K562 (cell line): ENCODE measurements at regions not wholly inside any gene's neighbourhood (a gene's known extent, or its start where the extent isn't known, plus 50 kb on each side); places are given as distances from the start of the nearest gene placed in this dataset.

Source experiments
- ATAC-seq: fragments of 200-7000 bp; cut with Tn5 transposase; 3 replicates; pipeline ENCODE4 v1.9.1; 2020; ENCODE audit warnings: moderate library complexity
- BruUV-seq: library from RNA; stranded (reverse); fragments of 400-500 nt; replicated peaks from 2 replicates; lab custom pipeline; 2021; lab: Mats Ljungman, UMichigan
- CTCF ChIA-PET: fragments of 300-600 bp; formaldehyde crosslinking; extraction: SDS; loops from one replicate; lab custom pipeline; 2021; ENCODE audit warnings: low intra/inter-chr PET ratio; lab: Yijun Ruan, JAX
- POLR2A ChIA-PET: fragments of 300-600, 350-650 bp; sonication (Branson Sonifier 250); formaldehyde crosslinking; extraction: SDS; loops from one replicate; lab custom pipeline; 2021; ENCODE audit warnings: antibody characterized with exemption, inconsistent platforms; lab: Yijun Ruan, JAX
- DNase-seq, 4 experiments: peaks; one replicate each; pipeline versions ENCODE4 v3.0.0 to v3.0.0-alpha.2; 2011 to 2018; ENCODE audit warnings: low spot score in 3 of 4, mixed read lengths in 3 of 4; ENCODE audit errors: extremely low read depth in 1 of 4
- FAIRE-seq: peaks from 2 replicates; lab custom pipeline; 2011; peaks lifted over from hg19 to GRCh38; lab: Jason Lieb, UNC
- H2AFZ ChIP-seq: 2 replicates; pipeline ENCODE4 v1.6.0; 2011; ENCODE audit warnings: low read depth, low read length, control low read depth, inconsistent platforms
- H3K27ac ChIP-seq: fragments of 200-600 bp; 3 replicates; pipeline ENCODE4 v1.8.0; 2011; ENCODE audit warnings: low read depth, mild to moderate bottlenecking, control low read depth, inconsistent platforms, low read length, moderate library complexity, mixed read lengths; ENCODE audit errors: extremely low read depth
- H3K27me3 ChIP-seq, 2 experiments: fragments of 300-600 bp in 1 of 2; 2 replicates in 1 of 2; 3 replicates in 1 of 2; pipeline versions ENCODE4 v1.6.0 to v1.8.0; 2011; ENCODE audit warnings: inconsistent platforms in 2 of 2, low read length in 2 of 2, mild to moderate bottlenecking in 1 of 2, mixed read lengths in 1 of 2, moderate library complexity in 1 of 2; ENCODE audit not compliant: control insufficient read depth in 2 of 2, insufficient read depth in 2 of 2
- H3K36me3 ChIP-seq: fragments of 300-600 bp; 3 replicates; pipeline ENCODE4 v1.8.0; 2011; ENCODE audit warnings: mild to moderate bottlenecking, low read length, inconsistent platforms; ENCODE audit not compliant: control insufficient read depth, insufficient read depth
- H3K4me1 ChIP-seq, 2 experiments: fragments of 200-600 bp in 1 of 2; replicated peaks in 1 of 2; 2 replicates in 1 of 2; 3 replicates in 1 of 2; pipeline versions ENCODE4 v1.5.1 to v1.8.0; 2011; ENCODE audit warnings: inconsistent platforms in 2 of 2, low read length in 2 of 2, mild to moderate bottlenecking in 1 of 2, mixed read lengths in 1 of 2, moderate library complexity in 1 of 2; ENCODE audit not compliant: control insufficient read depth in 2 of 2, insufficient read depth in 2 of 2
- H3K4me2 ChIP-seq: 2 replicates; pipeline ENCODE4 v1.6.1; 2011; ENCODE audit warnings: low read length, control low read depth, inconsistent platforms, mixed read lengths; ENCODE audit not compliant: insufficient read depth
- H3K4me3 ChIP-seq: fragments of 200-600 bp; sonication (generic), shearing (Covaris generic); 2 replicates; pipeline ENCODE4 v1.5.1; 2016; ENCODE audit warnings: control low read depth, inconsistent platforms
- H3K79me2 ChIP-seq: fragments of 200-600 bp; 3 replicates; pipeline ENCODE4 v1.8.0; 2011; ENCODE audit warnings: low read length, inconsistent platforms; ENCODE audit not compliant: control insufficient read depth, insufficient read depth
- H3K9ac ChIP-seq, 2 experiments: 2 replicates each; pipeline versions ENCODE4 v1.6.0 to v1.6.1; 2011; ENCODE audit warnings: low read depth in 2 of 2, low read length in 2 of 2, control low read depth in 1 of 2, inconsistent platforms in 1 of 2, mild to moderate bottlenecking in 1 of 2, mixed read lengths in 1 of 2; ENCODE audit not compliant: insufficient read depth in 1 of 2
- H3K9me1 ChIP-seq: one replicate; pipeline ENCODE4 v1.6.0; 2011; ENCODE audit warnings: inconsistent platforms, mild to moderate bottlenecking, low read length, moderate library complexity; ENCODE audit not compliant: control insufficient read depth, insufficient read depth
- H3K9me3 ChIP-seq: replicated peaks from 2 replicates; pipeline ENCODE4 v1.5.1; 2011; ENCODE audit warnings: low read depth, low read length, inconsistent platforms; ENCODE audit not compliant: control insufficient read depth, insufficient read depth
- H4K20me1 ChIP-seq: replicated peaks from 2 replicates; pipeline ENCODE4 v1.6.1; 2011; ENCODE audit warnings: low read length, inconsistent platforms, mixed read lengths; ENCODE audit not compliant: control insufficient read depth, insufficient read depth
- ATF7 ChIP-seq: fragments of 450-650 bp; IDR thresholded peaks from 2 replicates; pipeline ENCODE4 v1.7.1; 2014; ENCODE audit warnings: mild to moderate bottlenecking, moderate library complexity
- CBX3 ChIP-seq, 2 experiments: IDR thresholded peaks; 1 replicate in 1 of 2; 2 replicates in 1 of 2; pipeline ENCODE4 v1.6.1; 2012; ENCODE audit warnings: inconsistent platforms in 2 of 2, low read length in 2 of 2, borderline replicate concordance in 1 of 2, control low read depth in 1 of 2
- CREB5 ChIP-seq: fragments of 250-450 bp; sonication (Bioruptor Pico); IDR thresholded peaks from 2 replicates; pipeline ENCODE4 v1.5.0; 2020; ENCODE audit warnings: mild to moderate bottlenecking
- E2F8 ChIP-seq: fragments of 450-650 bp; IDR thresholded peaks from 2 replicates; pipeline ENCODE4 v1.7.1; 2018; ENCODE audit warnings: mild to moderate bottlenecking, low read depth; ENCODE audit not compliant: partially characterized antibody
- KLF1 ChIP-seq: fragments of 450-650 bp; IDR thresholded peaks from 2 replicates; pipeline ENCODE4 v1.6.1; 2016; ENCODE audit warnings: missing genetic modification characterization, missing compliant biosample characterization
- SMARCA5 ChIP-seq: fragments of 450-650 bp; IDR thresholded peaks from 2 replicates; pipeline ENCODE4 v1.6.1; 2016
- TBP ChIP-seq: optimal IDR thresholded peaks from 2 replicates; pipeline ENCODE3; 2011; ENCODE audit warnings: low read depth, low read length, improper control_type of control experiment
- TSC22D4 ChIP-seq: fragments of 450-650 bp; IDR thresholded peaks from 2 replicates; pipeline ENCODE4 v1.6.1; 2016; ENCODE audit warnings: missing genetic modification characterization, missing biosample characterization, control low read depth
- ZNF12 ChIP-seq: sonication (generic); formaldehyde crosslinking; IDR thresholded peaks from 2 replicates; pipeline ENCODE4 v1.4.0; 2020; ENCODE audit warnings: mild to moderate bottlenecking, missing genetic modification reagents
- WGBS: fragments of 100-300 bp; shearing (Covaris generic); methylation state at CpG from one replicate; pipeline ENCODE4 v1.1.6; 2016; ENCODE audit warnings: low coverage, mixed read lengths; ENCODE audit not compliant: insufficient coverage; ENCODE audit errors: missing lambda C conversion rate; 5-methylcytosine and 5-hydroxymethylcytosine counted together
- in situ Hi-C: fragments of 300-500 bp; cut with MboI; formaldehyde crosslinking; loops from 4 replicates; pipeline ENCODE4 v1.15.0; 2018; ENCODE audit warnings: inconsistent platforms, mixed read lengths
- intact Hi-C: fragments of 100-400 bp; cut with micrococcal nuclease; formaldehyde crosslinking; loops from 2 replicates; pipeline ENCODE4 v1.14.2; 2022

- ATAC-seq, result no peak
- no TSS peak for BruUV-seq
- no peak for FAIRE-seq
- Histone ChIP-seq H3K27ac (no peak overlapping the region), H3K4me1 (peaks cover 3 to 5% of the 10 kb centered on the region in 2 experiments; a peak in 3 of 5 replicates), H2AFZ (no peak overlapping the region), H3K4me2 (no peak overlapping the region), H3K9ac (no peak overlapping the region), H3K4me3 (no peak overlapping the region), H3K9me3 (no peaks in the 10 kb centered on the region), H4K20me1 (no peaks in the 10 kb centered on the region), H3K27me3 (no peaks in the 10 kb centered on the region), H3K36me3 (peaks cover 32% of the 10 kb centered on the region), H3K79me2 (peaks cover 45% of the 10 kb centered on the region), H3K9me1 (no peaks in the 10 kb centered on the region)
- in situ Hi-C loops (no loop called here), intact Hi-C loops (no loop called here)
- TF ChIP-seq CBX3 (IDR thresholded peaks at IDR 0.05; ENCODE audit: borderline replicate concordance in 1 of 2, low read length in 2 of 2) (no peak), E2F8 (no peak), TSC22D4 (tag) (no peak), ZNF12 (CRISPR knock-in tag) (peak; percentile 92), SMARCA5 (no peak), KLF1 (no peak), TBP (no peak), CREB5 (CRISPR knock-in tag) (no peak), ATF7 (no peak)
- DNase-seq, result no peak
- ChIA-PET CTCF (no interaction called here), POLR2A (no interaction called here)
- 71% methylated on average over 3 of the region's 3 CpGs for WGBS
These were observed 156.2 kb upstream of the KCNJ6 start for GRCh38 chr21:38072489-38072888.
